WI38 (cell line): ENCODE measurements at regions not wholly inside any gene's neighbourhood (a gene's known extent, or its start where the extent isn't known, plus 50 kb on each side); places are given as distances from the start of the nearest gene placed in this dataset.

ENCODE experiments used
- H3K4me3 ChIP-seq: 2 replicates; pipeline ENCODE4 v1.5.1; 2011; ENCODE audit warnings: low read depth, mild to moderate bottlenecking, control low read depth, low read length
- TF ChIP-seq, protein P1 (sequence below): IDR thresholded peaks from 2 replicates; pipeline ENCODE4 v1.5.1; 2012; ENCODE audit warnings: low read depth, mild to moderate bottlenecking, control low read depth, low read length

GRCh38 chr3:30368978-30369377 is 237.4 kb upstream of the TGFBR2 start:
- no peak overlapping the region for H3K4me3 ChIP-seq
- TF ChIP-seq, protein P1, sequence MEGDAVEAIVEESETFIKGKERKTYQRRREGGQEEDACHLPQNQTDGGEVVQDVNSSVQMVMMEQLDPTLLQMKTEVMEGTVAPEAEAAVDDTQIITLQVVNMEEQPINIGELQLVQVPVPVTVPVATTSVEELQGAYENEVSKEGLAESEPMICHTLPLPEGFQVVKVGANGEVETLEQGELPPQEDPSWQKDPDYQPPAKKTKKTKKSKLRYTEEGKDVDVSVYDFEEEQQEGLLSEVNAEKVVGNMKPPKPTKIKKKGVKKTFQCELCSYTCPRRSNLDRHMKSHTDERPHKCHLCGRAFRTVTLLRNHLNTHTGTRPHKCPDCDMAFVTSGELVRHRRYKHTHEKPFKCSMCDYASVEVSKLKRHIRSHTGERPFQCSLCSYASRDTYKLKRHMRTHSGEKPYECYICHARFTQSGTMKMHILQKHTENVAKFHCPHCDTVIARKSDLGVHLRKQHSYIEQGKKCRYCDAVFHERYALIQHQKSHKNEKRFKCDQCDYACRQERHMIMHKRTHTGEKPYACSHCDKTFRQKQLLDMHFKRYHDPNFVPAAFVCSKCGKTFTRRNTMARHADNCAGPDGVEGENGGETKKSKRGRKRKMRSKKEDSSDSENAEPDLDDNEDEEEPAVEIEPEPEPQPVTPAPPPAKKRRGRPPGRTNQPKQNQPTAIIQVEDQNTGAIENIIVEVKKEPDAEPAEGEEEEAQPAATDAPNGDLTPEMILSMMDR = no peak

DNA sequence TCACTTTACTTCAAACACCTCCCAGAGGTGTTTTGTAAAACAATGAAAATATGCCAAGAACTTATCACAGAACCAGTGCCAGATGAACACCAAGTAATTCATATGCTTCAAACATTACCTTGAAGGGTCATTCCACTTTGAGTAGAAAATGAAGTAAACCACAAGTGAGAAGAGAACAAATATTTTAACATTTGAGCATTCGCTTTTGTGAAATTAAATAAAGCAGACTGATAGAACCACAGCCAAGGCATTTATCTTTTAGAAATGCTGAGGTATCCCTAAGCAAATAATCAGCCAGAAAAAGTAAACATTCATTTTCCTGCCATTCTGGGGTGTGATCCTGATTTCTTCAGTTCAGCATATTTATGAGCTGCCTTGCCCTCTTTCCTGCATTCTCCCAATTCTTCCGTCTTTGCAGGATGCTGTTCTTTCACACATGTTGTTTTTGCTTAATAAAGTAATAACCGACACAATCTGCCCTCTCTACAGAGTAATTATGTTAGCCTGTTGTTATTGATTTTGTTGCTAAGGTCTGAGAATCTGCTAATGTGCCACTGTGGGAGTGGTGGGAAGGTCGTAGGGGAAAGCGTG is 235.6 kb upstream of the TGFBR2 start:
- TF ChIP-seq, protein P1 = no peak
- H3K4me3 ChIP-seq = no peak overlapping the region

GRCh38 chr3:30372837-30373236 is 233.6 kb upstream of the TGFBR2 start:
- TF ChIP-seq, protein P1 = no peak

GRCh38 chr3:30384546-30385072 is 221.8 kb upstream of the TGFBR2 start:
- H3K4me3 ChIP-seq = no peak overlapping the region
- TF ChIP-seq, protein P1 = no peak

More at GRCh38 chr3:30372837-30373236, 233.6 kb upstream of the TGFBR2 start:
- H3K4me3 ChIP-seq = no peak overlapping the region

DNA sequence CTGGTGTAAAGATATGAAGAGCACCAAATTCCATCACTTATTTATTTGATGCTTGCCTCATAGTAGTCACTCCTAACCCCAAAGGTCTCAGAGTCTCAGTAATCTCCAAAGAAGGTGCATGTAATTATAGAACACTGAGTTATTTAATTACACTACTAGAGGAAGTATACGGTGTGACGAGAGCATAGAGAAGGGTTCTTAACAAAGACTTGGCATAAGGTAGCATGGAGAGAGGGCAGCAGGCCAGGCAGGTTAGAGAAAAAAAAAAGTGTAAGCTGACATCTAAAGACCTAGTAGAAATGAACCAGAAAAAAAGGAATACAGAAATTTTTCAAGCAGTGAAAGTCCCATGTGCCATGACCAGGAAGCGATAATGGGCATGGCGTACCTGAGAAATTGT is 213.3 kb upstream of the TGFBR2 start:
- no peak overlapping the region for H3K4me3 ChIP-seq
- TF ChIP-seq, protein P1 = no peak

- no peak overlapping the region for H3K4me3 ChIP-seq
These were observed 209.4 kb upstream of the TGFBR2 start for GRCh38 chr3:30397030-30397429.

More at GRCh38 chr3:30397030-30397429, 209.4 kb upstream of the TGFBR2 start:
- TF ChIP-seq, protein P1 = no peak
